NCI-H2196 (cell line): ENCODE measurements at regions not wholly inside any gene's neighbourhood (a gene's known extent, or its start where the extent isn't known, plus 50 kb on each side); places are given as distances from the start of the nearest gene placed in this dataset.

Experiments used
- DNase-seq: peaks from one replicate; lab custom pipeline; 2025; ENCODE audit not compliant: unreplicated experiment; lab: John Stamatoyannopoulos, UW

DNA sequence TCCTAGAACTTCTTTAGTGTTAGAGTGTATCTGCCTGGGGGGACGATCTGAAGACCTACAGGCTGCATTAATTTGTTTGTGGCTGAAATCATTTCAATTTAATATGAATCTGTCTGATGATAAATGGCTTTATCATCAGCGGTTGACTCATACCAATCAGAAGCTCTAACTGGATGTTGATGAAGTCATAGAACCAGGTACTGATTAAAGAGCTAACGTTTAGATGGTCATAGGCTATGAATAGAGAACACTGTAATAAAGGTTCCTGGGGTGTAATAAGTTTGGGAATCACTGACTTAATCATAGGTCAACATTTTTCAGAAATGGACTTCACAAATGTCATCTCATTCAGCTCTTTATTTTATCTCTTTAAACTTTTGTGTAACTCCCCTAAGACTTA is 329.9 kb downstream of the MSX2 start:
- no peak for DNase-seq

DNA sequence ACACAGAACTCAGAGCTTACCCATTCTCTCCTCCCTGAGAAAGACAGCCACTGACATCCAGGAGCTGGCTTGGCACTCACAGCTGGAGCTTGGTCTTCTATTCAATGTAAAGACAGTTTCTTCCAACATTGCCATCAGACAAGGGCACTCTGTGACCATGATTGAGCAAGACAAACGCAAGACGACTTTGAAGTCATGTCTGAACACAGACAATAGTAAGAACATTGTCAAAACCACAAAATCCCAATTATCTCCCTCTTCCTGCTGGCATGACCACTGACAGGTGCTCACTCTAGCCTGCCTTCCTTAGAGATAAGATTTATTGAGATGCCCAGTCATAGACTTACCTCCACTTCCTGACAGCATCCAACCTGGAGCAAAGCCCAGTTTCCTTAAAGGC is 328.0 kb downstream of the MSX2 start:
- DNase-seq = no peak

DNA sequence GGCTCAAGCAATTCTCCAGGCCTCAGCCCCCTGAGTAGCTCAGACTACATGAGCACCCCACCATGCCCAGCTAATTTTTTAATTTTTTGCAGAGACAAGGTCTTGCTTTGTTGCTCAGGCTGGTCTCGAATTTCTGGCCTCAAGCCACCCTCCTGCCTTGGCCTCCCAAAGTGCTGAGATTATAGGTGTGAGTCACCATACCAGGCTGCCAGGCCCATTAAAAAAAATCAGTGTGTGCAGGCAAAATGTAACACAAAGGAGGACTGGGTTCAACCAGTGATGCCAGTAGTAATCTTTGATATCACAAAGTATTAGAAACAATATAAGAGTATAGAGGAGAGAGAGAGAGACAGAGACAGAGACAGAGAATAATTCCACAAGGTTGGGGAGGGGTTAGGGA is 322.7 kb downstream of the MSX2 start:
- no peak for DNase-seq

DNA sequence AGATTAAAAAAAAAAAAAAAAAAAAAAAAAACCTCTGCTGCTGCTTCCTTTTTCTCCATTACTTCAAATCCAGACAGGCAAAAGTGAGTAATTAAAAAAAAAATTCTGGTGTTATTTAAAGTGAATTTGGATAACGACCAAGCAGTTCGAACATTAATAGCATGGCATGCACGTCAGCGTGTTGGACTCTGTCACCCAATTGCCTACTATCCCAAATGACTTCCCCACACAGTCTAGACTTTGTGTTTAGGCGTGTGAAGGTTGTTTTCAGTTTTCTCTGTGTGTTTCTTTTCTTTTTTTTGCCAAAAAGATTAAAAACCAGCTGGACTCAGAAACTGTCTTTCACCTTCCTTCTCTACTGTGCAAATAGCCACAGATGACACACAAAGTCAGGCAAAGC is 321.4 kb downstream of the MSX2 start:
- DNase-seq = no peak

DNA sequence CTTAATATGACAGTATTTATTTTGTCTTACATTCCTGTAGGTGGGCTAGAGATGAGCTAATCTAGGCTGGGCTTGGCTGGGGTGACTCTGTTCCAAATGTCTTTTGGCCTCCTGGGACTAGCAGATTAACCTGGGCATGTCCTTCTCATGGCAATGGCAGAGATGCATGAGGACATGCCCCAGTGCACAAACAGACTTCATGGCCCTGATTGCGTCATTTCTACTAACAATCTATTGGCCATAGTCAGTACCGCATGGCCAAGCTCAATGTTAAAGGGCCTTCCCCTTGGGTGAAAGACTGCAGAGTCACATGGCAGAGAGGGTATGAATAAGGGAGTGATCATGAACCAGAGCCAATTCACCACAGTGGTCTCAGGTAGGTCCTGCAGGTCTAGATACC is 313.4 kb downstream of the MSX2 start:
- DNase-seq = no peak

DNA sequence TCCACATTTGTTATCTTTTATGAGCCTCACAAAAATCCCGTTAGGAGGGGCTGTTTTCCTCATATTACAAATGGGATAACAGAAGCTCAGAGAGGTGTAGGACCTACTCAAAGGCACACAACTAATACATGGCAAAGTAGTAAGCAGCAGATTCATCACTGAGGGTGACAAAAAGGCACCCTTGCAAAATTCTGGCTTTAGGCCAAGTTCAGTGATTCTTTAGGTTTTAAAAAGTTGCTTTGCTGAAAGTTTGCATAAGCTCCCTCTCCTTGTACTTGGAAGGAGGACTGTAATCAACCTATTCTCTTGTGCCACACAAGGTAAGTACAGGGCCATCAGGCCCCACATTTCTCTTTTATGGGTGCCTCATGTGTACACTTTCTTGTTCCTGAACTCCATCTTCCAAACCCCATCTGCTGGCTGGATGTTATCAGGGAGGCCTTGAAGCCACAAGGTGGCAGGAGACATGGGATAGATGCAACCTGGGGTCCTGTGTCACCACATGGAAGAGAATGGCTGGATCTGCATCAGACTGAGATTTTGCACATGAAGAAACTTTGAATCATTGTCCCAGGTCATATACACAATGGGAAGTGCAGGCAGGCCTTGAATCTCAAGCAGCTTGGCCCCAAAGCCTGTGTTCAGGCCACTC is 311.6 kb downstream of the MSX2 start:
- DNase-seq = no peak

DNA sequence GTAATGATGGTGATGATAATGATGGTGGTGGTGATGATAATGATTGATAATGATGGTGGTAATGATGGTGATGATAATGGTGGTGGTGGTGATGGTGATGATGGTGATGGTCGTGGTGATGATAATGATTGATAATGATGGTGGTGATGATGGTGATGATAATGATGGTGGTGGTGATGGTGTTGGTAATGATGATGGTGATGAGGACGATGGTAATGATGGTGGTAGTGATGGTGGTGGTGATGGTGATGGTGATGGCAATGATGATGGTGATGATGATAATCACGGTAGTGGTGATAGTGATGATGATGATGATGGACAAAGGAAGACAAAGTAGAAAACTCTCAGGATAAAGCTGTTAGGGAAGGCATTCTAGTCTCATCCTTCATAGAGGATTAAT is 310.5 kb downstream of the MSX2 start:
- DNase-seq = no peak

DNA sequence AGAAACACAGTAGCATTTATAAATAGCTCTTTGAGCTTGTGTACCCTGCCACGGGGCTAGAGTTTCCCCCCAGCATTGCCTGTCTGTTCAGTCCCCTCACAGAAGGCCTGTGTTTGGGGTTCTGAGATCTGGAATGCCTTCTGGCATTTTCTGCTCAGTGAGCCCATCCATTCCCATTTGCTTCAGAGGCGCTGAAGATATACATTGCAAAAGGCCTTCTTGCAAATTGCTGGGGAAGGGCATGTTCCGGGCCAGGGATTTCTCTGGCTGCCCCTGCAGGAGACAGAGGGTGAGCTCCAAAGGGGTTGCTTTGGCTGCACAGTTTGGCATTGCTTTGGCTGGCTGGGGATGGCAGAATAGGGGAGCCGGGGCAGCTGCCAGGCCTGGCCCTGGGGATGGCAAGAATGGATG is 308.4 kb downstream of the MSX2 start:
- no peak for DNase-seq

DNA sequence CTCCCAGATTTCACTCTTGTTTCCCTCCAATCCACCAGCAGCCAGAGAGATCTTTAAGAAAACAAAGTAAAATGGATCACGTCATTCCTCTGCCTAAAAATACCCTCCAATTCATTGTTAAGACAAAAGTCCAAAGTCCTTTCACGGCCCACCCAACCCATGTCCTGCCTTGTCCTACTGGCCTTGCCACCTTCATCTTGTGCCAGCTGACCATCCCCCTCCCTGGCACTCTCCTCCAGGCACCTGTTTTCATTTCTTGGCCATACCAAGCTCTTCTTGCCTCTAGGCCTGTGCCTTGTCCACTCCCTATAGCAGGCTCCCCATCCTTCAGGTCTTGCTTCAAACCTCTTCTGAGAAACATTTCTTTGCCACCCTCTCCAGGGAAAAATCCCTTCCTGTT is 307.6 kb downstream of the MSX2 start:
- DNase-seq = no peak

DNA sequence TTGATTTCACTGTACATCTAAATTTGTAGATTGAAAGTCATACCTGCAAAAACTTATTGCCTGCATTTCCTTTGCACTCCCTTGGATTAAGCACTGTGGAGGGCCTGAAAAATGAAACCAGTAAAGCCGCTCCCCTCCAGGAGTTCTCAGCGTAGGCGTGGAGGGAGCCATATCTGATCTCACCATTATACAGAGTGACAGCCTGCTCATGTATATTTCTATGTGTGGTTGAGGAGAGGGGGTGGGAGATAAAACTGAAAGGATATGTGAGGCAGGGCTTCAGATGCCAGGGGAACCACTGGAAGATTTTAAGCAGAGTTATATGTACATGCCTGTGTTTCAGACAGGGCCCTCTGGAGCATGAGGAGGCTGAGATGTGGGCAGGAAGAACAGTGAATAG is 303.0 kb downstream of the MSX2 start:
- DNase-seq = no peak

DNA sequence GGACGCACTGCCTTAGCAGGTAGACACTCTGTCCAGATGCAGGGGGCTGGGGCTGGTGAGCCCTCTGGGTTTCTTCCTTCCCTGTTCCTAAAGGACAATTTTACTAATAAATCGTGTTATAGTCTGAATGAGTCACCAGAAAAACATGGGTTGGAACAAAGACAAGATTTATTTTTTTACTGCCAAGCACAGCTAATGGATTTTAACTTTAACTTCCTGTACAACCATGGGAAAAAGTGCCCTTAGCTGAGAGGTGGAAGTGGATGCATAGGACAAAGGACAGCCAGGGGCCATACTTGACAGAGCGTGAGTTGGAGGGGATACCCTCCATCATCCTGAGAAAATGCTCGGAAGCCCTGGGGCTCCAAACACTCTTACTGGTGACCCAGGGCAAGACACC is 300.7 kb downstream of the MSX2 start:
- no peak for DNase-seq

DNA sequence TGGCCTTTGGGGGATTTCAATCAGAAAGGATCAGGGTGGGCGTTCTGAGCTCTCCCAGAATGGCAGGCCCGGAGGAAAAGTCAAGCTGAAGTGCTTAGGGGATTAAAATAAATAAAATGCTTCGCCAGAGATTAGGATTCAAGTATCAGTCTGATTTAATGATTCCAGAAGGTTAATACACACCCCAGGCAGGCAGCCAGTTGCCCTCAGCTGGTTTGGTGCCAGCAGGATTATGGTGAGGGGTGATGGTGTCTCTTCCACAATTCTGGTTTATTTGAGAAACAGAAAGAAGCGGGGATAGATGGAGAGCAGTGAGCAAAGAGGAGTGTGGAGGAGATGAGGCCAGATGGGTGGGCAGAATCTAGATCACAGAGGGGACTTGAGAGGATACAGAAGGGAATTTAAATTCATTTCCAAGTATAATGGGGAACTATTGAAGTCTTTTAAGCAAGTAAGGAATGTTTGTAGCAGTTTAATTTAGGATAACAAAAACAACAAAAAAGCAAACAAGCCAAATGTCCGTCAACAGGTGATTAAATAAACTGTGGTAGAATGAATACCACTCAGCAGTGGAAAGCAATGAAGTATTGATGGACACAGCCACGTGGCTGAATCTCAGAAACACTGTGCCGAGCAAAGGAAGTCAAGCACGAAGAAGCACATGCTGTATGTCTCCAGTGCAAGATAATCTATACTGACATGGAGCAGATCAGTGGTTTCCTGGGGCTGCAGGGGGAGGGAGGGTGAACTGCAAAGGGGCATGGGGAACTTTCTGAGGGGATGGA is 297.7 kb downstream of the MSX2 start:
- DNase-seq = no peak

DNA sequence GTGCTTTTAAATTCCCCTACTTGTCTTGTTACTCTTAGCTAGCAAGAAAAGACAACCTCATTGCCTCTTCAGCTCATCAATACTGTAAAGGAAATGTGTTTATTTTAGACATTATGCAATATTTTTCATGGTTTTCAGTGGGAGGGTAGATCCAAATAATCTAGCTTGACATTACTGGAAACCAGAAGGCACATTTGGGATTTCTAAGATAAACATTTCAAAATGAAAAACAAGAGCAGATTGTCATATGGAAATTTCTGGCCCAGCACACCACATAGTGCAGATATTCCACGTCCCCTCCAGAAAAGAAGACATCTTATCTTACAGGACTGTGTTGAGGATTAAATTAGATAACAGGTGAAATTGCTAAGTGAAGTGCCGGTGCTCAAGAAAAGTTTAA is 296.9 kb downstream of the MSX2 start:
- no peak for DNase-seq

DNA sequence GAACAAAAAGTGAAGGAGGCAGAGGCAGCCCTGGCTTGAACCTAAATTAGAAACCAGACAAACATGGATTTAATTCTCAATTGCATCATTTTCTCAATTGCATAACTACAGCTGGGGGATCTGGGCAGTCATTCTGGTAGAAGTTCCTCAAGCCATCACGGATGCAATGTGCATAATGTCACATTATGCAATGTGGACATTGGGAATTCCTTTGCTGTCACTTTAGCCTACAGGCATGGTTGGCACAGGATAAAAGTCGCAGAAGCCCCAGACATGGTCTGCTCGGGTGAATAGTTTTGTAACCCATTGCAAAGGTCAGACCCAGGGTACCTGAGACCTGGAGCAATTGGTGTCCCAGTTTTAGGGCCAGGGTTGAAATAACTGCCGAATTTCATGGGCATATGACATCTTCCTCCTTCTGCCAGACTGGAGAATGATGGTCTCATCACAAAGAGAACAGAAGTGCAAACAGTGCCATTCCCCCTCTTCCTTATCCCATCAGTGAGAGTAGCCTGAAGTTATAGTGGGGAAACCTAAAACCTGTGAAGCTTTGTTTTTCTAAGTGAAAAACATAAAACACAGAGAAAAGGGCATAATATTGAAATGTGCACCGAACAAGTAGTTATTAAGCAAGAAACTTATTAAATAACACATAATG is 290.8 kb downstream of the MSX2 start:
- no peak for DNase-seq

DNA sequence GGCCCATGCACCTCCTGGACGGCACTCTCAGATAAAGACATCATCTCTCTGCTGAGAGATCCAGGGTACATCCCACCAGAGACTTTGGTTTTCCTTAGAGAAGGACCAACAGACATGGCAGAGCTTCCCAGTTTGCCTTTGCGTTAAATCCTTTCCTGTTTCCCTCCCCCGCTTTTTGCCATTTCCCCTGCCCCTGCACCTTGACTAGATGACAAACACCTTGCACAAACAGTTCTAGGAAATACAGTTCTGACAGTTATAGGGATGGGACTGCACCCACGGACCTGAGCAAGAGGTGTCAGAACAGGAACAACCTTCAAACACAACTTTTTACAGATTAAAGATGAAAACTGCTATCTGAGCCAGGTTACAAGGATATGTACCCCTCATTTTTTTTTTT is 288.9 kb downstream of the MSX2 start:
- no peak for DNase-seq

DNA sequence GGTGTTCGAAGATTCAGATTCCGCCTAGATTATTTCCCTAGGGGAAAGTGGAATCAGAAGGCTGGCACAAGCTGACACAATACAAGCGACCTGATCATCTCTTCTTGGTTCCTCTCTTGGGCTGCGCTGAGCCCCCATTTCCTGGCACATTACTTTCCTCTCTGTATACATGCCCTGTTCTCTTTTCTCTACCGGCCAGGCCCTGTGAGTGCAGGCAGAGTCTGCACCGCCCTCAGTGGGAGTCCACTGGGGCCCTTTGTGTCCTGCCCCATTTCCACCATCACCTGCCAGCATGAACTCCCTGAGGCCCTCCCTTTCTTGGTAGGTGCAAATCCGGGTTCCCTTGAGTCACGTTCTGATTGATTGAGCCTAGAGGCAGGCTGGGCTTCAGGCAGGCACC is 287.9 kb downstream of the MSX2 start:
- no peak for DNase-seq

DNA sequence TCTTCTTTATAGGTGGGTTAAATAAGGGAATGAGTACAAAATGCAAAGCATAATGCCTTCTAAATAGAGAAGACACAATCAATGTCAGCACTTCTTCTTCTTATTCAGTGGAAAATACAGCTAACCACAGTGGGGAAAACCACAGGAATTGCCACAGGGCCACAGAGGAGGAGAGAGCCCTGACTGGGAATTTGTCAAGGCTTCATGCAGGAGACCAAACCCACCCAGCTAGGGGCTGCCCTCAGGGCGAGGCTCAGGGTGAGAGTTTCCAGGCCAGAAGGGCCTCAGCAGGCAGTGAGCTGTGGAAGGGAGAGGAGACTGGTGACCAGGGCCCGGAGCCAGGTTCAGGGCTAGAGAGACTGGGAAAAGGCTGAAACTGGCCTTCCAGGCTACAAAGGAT is 279.1 kb downstream of the MSX2 start:
- no peak for DNase-seq

DNA sequence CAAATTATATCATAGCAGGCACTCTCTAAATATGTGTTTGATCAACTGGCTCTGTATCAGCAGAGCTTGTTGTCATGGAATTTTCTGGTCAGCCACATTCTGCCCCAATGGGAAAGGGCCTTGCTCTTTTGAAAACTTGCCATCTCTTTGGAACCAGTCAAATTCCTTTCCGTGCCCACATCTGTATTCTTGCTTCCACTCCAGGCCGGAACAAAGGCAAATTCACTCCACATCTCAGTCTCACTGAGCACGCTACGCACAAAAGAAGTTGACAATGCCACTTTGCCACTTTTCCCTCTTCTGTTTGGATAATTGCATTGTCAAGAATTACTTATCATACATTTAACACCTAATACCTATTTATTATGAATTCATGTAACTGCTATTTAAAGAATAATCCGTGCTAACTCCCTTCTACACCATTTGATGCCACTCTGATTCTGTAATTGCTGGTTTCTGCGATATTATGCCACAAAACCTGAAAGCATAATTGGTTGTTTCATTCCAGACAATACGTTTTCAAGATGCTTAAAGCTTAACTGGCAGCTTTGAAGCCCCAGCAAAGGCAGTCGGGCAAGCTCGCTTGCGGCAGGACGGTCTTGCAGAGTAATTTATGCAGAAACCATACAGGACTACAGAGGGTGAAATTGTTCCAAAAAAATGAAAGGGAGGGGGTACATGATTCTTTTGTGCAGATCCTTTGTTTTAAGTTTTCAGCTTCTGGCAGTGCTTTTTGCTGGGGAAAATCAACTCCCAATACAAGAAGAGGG is 277.7 kb downstream of the MSX2 start:
- DNase-seq = no peak

DNA sequence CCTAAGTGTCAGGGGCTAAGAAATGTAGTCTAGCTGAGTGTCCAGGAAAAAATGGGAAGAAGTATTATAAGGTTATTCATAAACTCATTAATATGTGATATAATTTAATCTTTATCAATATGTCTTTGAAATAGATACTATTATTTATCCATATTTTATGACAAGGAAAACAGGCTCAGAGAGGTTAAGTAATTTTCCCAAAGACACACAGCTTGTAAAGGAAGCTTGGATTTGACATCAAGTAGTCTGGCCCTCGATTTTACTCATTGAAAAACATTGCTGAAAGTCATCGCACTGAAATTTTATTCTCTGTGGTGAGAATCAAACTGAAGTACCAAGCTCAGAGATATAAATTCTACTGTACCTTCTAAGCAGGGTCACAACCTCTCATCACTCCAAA is 276.9 kb downstream of the MSX2 start:
- DNase-seq = no peak

DNA sequence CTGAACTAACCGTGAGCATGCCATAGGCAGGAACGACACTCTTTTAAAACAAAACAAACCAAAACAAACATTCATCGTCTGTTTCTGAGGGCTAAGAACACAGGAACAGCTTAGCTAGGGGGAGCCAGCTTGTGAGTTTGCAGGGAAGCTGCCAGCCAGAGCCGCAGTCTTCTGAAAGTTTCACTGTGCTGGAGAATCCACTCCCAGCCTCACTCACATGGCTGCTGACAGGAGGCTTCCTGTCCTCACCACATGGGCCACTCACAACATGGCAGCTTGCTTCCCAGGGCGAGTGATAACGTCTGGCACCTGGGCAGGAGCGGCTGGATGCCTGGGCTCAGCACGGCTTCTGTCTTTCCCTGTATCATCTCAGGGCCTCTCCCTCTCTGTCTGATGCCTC is 275.2 kb downstream of the MSX2 start:
- DNase-seq = no peak

DNA sequence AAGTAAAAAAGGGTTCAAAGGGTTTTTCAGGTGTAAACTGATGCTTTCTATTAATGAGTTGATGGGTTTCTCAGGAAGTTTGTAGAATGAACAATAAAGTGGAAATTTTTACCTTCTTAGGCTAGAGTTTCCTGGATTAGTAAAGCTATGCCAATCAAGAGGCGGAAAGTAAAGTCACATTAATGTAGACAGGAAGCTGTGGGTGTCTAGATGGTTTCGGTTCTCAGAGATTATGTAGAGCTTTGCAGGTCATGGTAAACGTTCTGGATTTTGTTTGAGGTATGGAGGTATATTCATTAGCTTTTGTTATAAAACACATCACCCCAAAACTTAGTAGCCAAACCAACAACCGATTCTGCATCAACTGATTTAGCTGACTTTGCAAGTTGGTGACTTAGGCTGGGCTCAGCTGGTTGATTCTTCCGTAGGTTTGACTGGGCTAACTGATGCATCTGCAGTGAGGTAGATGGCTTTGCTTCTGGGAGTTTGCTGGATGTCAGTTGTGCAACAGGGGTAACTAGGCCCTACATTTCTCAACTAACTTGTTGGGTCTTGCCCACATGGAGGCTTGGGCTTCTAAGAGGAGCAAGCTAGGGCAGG is 273.8 kb downstream of the MSX2 start:
- DNase-seq = no peak
